GM18858 (cell line): ENCODE measurements at regions not wholly inside any gene's neighbourhood (a gene's known extent, or its start where the extent isn't known, plus 50 kb on each side); places are given as distances from the start of the nearest gene placed in this dataset.
"Not testable (repeated sequence)": the region's sequence is repeated elsewhere in the genome, so short reads cannot be mapped to it uniquely, and the experiment has no call there.

Experiments used
- ATAC-seq: cut with Tn5 transposase; IDR thresholded peaks from one replicate; pipeline ENCODE4 v1.9.1; 2021; ENCODE audit not compliant: unreplicated experiment

DNA sequence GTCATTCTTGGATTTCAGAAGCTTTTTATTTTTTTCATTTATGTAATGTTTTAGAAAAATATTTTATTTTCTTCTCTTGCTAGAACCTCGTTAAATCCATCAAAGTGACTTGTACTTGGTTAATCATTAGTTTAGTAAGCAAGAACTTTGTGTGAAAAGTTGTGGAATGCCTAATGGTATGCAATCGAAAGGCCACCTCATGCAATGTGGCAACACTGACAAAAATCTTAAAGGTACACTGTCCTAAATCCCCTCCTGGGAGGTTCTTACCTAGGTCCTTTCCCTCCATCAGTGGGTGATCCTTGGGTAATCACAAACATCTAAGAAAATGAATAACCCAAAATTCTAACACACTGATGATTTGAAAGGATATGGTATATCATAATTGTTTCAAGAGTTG lies 304.2 kb downstream of the DNAH5 start:
- ATAC-seq = no peak

- no peak for ATAC-seq
Measured at GRCh38 chr5:13632676-13633075, 311.8 kb downstream of the DNAH5 start.

- ATAC-seq = no peak
Measured at GRCh38 chr5:13629218-13629617, 315.3 kb downstream of the DNAH5 start.

DNA sequence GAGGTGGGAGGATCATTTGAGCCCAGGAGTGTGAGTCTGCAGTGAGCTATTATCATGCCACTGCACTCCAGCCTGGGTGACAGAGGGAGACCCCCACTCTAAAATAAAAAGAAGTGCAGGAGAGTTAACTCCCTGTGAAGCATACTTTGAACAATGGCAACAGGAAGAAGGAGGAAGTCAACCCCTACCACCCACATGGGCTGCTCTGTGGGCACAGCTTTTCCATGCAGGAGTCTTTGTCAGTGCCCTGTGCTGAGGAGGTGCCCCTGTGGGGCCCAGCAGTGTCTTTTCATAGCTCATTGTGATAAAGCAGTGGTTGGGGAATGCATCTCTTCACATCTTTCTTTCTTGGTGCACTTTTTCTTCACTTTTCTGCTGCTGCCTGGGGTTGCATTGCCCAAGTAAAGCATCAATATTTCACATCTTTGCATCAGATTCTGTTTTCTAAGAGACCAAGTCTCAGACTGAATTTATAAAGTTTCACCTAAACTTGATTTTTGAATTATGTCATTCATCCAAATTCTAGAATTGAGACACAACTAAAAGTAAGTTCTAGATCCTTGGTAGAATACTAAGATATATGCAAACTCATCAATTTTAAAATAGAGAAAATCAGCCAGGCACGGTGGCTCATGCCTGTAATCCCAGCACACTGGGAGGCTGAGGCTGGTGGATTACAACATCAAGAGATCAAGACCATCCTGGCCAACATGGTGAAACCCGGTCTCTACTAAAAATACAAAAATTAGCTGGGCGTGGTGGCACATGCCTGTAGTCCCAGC lies 316.6 kb downstream of the DNAH5 start:
- no peak for ATAC-seq

DNA sequence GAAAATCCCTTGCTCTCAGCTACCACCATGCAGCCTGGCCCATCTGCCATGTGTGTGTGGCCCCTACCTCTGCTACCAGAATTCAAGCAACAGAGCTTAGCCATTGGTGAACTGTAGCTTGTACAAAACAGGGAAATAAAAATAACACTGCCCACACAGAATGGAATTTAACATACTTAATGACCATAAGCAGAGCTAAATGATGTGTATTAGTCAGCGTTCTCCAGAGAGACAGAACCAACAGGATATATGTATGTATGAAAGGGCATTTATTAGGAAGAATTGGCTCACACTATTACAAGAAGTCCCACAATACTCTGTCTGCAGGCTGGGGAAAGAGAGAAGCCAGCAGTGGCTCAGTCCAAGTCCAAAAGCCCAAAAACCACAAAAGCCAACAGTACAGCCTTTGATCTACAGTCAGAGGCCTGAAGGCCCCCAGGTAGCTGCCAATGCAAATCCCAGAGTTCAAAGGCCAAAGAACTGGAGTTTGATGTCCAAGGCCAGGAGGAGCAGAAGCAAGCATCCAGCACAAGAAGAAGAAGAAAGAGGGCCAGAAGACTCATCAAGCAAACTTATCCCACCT lies 318.8 kb downstream of the DNAH5 start:
- no peak for ATAC-seq

DNA sequence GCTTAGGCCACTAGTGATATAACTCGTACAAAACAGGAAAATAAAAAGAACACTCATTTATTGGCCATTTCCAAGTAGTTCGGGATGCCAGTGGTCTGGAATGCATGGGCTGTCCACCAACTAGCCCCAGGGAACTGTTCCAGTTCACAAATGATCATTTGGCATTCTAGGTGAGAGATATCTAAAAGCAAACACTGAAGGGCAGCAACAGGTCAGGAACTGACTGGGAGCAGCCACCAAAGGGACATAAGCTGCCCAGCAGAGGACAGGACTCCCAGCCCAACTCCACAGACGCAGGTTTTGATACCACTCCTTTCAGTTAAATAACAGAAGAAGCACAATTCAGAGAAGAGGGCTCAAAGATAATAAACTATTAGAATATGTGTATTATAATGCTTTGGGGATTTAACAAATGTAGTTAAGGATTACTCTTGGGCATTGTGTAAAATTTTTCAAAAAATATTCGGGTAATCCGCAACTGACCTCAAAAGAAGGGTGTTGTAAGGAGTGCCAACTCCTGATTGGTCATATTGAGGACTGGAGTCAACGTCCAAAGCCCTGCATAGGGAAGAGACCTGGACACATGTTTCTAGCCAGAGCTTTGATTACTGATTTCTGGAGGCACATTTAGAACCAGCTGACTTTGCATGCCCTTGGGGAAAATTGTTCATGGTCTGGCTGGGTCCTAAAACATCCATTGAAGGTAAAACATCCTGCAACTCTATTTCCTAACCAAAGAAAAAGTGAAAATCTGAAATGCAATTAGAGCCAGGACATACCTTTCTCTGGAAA lies 320.0 kb downstream of the DNAH5 start:
- ATAC-seq = no peak

- no peak for ATAC-seq
Measured at GRCh38 chr5:13613621-13614020, 330.9 kb downstream of the DNAH5 start.

- ATAC-seq = no peak
Measured at GRCh38 chr5:13611604-13612003, 332.9 kb downstream of the DNAH5 start.

- ATAC-seq = no peak
Measured at GRCh38 chr5:13609504-13609903, 335.0 kb downstream of the DNAH5 start.

DNA sequence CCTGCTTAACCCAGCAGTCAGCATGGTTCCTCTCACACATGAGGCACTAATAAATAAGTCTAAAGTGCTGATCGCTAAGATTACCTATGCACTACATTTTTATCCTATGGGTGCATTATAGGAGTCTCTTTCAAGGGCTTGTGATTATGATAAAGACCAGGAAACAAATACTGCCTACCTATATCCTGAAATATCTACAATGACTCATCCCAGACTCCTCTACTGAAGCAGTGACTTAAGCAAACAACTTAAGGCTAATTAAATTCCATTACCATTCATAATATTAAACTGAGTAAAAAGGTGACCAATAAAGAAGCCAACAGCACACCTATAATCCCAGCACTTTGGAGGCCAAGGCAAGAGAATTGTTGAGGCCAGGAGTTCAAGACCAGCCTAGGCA lies 338.4 kb downstream of the DNAH5 start:
- no peak for ATAC-seq

DNA sequence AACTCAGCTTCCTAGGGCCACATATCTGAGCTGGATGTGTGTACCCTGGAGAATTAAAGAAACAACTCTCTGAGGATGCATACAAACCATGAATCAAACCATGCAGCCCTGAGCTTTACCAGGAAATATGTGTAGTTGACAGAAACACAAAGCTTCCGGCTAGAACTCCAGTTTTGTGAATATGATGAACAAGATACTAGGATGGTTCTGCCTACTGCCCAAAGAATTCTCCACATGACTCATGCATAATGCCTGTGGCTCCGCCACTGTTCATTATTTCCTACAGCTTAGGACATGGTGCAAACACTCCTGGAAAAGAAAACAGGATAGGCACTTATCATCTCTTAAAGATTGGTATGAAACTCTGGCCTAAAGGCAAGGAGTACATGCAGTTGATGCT lies 343.4 kb downstream of the DNAH5 start:
- ATAC-seq = no peak

DNA sequence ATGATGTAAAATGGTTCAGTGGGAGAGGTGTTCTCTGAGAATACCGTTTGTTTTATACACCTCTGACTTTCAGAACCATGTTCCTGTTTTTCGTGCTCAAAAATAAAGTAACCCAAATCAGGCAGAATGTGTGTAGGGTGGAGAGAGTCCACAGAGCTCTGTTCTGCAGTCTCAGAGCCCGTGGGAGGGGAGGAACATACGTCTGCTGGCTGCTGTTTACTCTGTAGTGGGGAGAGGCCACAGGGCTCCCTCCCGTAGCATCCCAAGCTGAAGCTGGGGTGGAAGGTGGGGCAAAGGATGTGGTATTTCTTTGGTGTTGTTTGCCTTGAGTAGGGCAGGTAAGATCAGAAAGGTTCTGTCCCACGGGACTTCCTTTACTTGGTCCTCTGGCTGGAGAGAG lies 348.5 kb downstream of the DNAH5 start:
- no peak for ATAC-seq

DNA sequence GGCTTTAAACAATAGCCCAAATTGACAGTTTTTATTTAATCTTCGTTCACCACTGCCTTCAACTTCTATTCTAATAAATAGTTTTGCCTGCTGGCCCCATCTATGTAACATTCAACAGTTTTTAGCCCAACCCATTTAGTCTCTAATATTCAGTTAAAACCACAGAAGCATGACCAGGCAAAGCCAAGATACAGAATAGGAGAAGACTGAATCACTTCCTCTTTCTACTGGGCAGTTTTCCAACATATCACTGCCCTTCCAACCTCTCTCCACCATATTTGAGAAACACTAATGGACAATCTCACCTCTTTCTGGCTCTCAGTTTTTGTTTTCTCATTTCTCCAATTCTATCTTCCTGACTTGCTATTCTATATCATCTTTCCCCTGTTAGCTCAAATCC lies 352.9 kb downstream of the DNAH5 start:
- ATAC-seq = no peak

- no peak for ATAC-seq
Measured at GRCh38 chr5:13585324-13585723, 359.2 kb downstream of the DNAH5 start.

GRCh38 chr5:13581914-13582313 lies 362.6 kb downstream of the DNAH5 start:
- no peak for ATAC-seq

DNA sequence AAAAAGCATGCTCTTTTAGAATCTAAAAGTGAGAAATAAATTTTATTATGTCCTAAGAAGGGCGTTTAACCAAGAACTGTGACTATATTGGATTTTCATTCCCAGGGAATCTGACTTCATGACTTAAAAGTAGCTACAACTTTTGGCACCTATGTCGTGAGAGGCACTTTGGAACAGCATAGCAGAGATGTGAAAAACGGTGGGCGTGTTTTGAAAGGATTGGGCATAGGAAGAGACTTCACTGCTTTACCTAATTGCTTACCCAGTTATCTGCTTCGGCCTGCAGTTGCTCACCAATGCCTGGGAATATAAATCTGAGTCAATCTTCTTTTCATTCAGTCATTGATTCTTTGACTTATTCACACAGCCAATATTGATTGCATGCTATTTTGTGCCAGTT lies 363.4 kb downstream of the DNAH5 start:
- no peak for ATAC-seq

DNA sequence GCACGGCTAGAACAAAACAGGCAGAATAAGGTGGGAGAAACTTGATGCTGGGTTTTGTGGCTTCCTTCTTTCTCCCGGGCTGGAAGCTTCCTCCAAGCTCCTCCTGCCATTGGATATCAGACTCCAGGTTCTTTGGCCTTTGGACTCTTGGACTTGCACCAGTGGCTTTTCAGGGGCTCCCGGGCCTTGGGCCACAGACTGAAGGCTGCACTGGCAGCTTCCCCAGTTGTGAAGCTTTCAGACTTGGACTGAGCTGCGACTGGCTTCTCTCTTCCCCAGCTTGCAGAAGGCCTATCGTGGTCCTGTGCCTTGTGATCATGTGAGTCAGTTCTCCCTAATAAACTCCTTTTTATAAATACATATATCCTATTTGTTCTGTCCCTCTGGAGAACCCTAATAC lies 364.4 kb downstream of the DNAH5 start:
- no peak for ATAC-seq

DNA sequence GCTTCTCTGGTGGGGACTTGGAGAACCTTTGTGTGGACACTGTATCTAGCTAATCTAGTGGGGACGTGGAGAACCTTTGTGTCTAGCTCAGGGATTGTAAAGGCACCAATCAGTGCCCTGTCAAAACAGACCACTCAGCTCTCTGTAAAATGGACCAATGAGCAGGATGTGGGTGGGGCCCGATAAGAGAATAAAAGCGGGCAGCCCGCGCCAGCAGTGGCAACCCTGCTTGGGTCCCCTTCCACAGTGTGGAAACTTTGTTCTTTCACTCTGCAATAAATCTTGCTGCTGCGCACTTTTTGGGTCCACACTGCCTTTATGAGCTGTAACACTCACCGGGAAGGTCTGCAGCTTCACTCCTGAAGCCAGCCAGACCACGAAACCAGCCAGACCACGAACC lies 365.4 kb downstream of the DNAH5 start:
- not testable (repeated sequence) for ATAC-seq

GRCh38 chr5:13578311-13579039 lies 366.0 kb downstream of the DNAH5 start:
- not testable (repeated sequence) for ATAC-seq

DNA sequence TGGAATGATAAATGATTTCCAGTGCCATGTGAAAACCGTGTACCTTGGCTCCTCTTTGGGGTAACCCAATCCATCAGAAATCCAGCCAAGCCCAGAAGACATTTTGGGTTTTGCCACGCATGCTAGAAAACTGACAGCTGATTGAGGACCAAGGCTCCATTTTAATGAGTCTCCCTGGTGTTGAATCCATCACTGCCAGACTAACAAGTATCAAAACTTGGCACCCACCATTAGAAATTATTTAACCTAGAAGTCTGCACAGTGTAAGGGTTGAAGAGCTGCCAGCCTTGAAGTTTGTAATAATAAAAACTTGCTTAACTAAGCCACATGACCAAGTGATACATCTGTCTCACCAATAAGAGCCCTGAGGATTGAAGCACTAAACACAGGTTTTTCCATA lies 369.9 kb downstream of the DNAH5 start:
- no peak for ATAC-seq

GRCh38 chr5:13572163-13572562 lies 372.3 kb downstream of the DNAH5 start:
- no peak for ATAC-seq
